NCI-H2227 (cell line): ENCODE measurements at regions not wholly inside any gene's neighbourhood (a gene's known extent, or its start where the extent isn't known, plus 50 kb on each side); places are given as distances from the start of the nearest gene placed in this dataset.

Experiments used
- DNase-seq: peaks from one replicate; lab custom pipeline; 2025; ENCODE audit not compliant: unreplicated experiment; lab: John Stamatoyannopoulos, UW

- no peak for DNase-seq
Observed at GRCh38 chrX:45714866-45715265, 514.2 kb upstream of the DIPK2B start.

GRCh38 chrX:45712067-45712466 is 511.4 kb upstream of the DIPK2B start:
- DNase-seq = no peak

- DNase-seq = no peak
Observed at GRCh38 chrX:45711231-45711630, 510.6 kb upstream of the DIPK2B start.

- DNase-seq = no peak
Observed at GRCh38 chrX:45710081-45710801, 509.6 kb upstream of the DIPK2B start.

GRCh38 chrX:45709381-45709780 is 508.7 kb upstream of the DIPK2B start:
- DNase-seq = no peak

- DNase-seq = no peak
Observed at GRCh38 chrX:45699158-45699557, 498.5 kb upstream of the DIPK2B start.

GRCh38 chrX:45697591-45697990 is 496.9 kb upstream of the DIPK2B start:
- DNase-seq = no peak

GRCh38 chrX:45696736-45697135 is 496.1 kb upstream of the DIPK2B start:
- DNase-seq = no peak

GRCh38 chrX:45689971-45690370 is 489.3 kb upstream of the DIPK2B start:
- no peak for DNase-seq

GRCh38 chrX:45683914-45684313 is 483.2 kb upstream of the DIPK2B start:
- no peak for DNase-seq

GRCh38 chrX:45681891-45682290 is 481.2 kb upstream of the DIPK2B start:
- no peak for DNase-seq

- no peak for DNase-seq
Observed at GRCh38 chrX:45669715-45670340, 469.2 kb upstream of the DIPK2B start.

GRCh38 chrX:45668686-45669443 is 468.2 kb upstream of the DIPK2B start:
- no peak for DNase-seq

GRCh38 chrX:45667666-45668065 is 467.0 kb upstream of the DIPK2B start:
- no peak for DNase-seq

- DNase-seq = no peak
Observed at GRCh38 chrX:45664727-45665290, 464.1 kb upstream of the DIPK2B start.

- DNase-seq = no peak
Observed at GRCh38 chrX:45660477-45660876, 459.8 kb upstream of the DIPK2B start.

GRCh38 chrX:45633419-45633818 is 432.7 kb upstream of the DIPK2B start:
- DNase-seq = no peak

GRCh38 chrX:45632506-45632905 is 431.8 kb upstream of the DIPK2B start:
- DNase-seq = no peak

GRCh38 chrX:45630078-45630477 is 429.4 kb upstream of the DIPK2B start:
- DNase-seq = no peak

- DNase-seq = no peak
Observed at GRCh38 chrX:45628041-45628440, 427.4 kb upstream of the DIPK2B start.

- no peak for DNase-seq
Observed at GRCh38 chrX:45623266-45623665, 422.6 kb upstream of the DIPK2B start.

- DNase-seq = no peak
Observed at GRCh38 chrX:45622538-45622937, 421.9 kb upstream of the DIPK2B start.
